Stimulated activated naive CD8-positive, alpha-beta T cell treated with anti-CD3 and anti-CD28 coated beads, Interleukin-15, Interleukin-2, amounts not matched to agents 100 U/mL and 50 U/mL, for 24 hours (primary cell): ENCODE measurements at regions not wholly inside any gene's neighbourhood (a gene's known extent, or its start where the extent isn't known, plus 50 kb on each side); places are given as distances from the start of the nearest gene placed in this dataset.
"Not testable (repeated sequence)": the region's sequence is repeated elsewhere in the genome, so short reads cannot be mapped to it uniquely, and the experiment has no call there.

ENCODE experiments used
- ATAC-seq: fragments of 150-1000 bp; cut with Tn5 transposase; one replicate; pipeline ENCODE4 v1.10.0; 2021
- DNase-seq: peaks from one replicate; pipeline ENCODE4 v3.0.0; 2021

GRCh38 chr10:56298941-56299340 is 62.1 kb downstream of the ZWINT start:
- ATAC-seq, result no peak
- DNase-seq, result no peak

GRCh38 chr10:56296618-56297017 is 64.4 kb downstream of the ZWINT start:
- ATAC-seq (no peak), DNase-seq (no peak)

GRCh38 chr10:56288403-56288802 is 72.7 kb downstream of the ZWINT start:
- no peak for ATAC-seq
- DNase-seq, result no peak

GRCh38 chr10:56286096-56286495 is 75.0 kb downstream of the ZWINT start:
- no peak for ATAC-seq
- DNase-seq, result no peak

- no peak for DNase-seq
- ATAC-seq, result no peak
These were observed 81.8 kb downstream of the ZWINT start for GRCh38 chr10:56279270-56279669.

- ATAC-seq (no peak), DNase-seq (no peak)
These were observed 91.9 kb downstream of the ZWINT start for GRCh38 chr10:56269181-56269580.

- no peak for ATAC-seq
These were observed 94.9 kb downstream of the ZWINT start for GRCh38 chr10:56266120-56266519.

GRCh38 chr10:56258991-56259390 is 102.1 kb downstream of the ZWINT start:
- DNase-seq (no peak), ATAC-seq (no peak)

More at GRCh38 chr10:56266120-56266519, 94.9 kb downstream of the ZWINT start:
- DNase-seq, result no peak

GRCh38 chr10:56258378-56258777 is 102.7 kb downstream of the ZWINT start:
- ATAC-seq (no peak), DNase-seq (no peak)

- DNase-seq (no peak), ATAC-seq (no peak)
These were observed 105.8 kb downstream of the ZWINT start for GRCh38 chr10:56255298-56255697.

GRCh38 chr10:56240471-56240870 is 120.6 kb downstream of the ZWINT start:
- DNase-seq (no peak), ATAC-seq (no peak)

- ATAC-seq, result no peak
- DNase-seq, result no peak
These were observed 129.6 kb downstream of the ZWINT start for GRCh38 chr10:56231436-56231835.

- ATAC-seq, result no peak
- no peak for DNase-seq
These were observed 138.8 kb downstream of the ZWINT start for GRCh38 chr10:56222237-56222636.

- ATAC-seq (no peak), DNase-seq (no peak)
These were observed 148.1 kb downstream of the ZWINT start for GRCh38 chr10:56212951-56213350.

- no peak for ATAC-seq
- no peak for DNase-seq
These were observed 179.5 kb downstream of the ZWINT start for GRCh38 chr10:56181607-56182006.

- ATAC-seq (no peak), DNase-seq (no peak)
These were observed 182.8 kb downstream of the ZWINT start for GRCh38 chr10:56178210-56178609.

GRCh38 chr10:56155091-56155513 is 206.0 kb downstream of the ZWINT start:
- DNase-seq, ATAC-seq: not testable (repeated sequence)

GRCh38 chr10:56146806-56147205 is 214.3 kb downstream of the ZWINT start:
- ATAC-seq (no peak), DNase-seq (no peak)

GRCh38 chr10:56142092-56142728 is 218.8 kb downstream of the ZWINT start:
- DNase-seq, result no peak
- ATAC-seq, result no peak

GRCh38 chr10:56139405-56139804 is 221.7 kb downstream of the ZWINT start:
- DNase-seq, result no peak
- ATAC-seq, result no peak

- DNase-seq (no peak), ATAC-seq (no peak)
These were observed 225.2 kb downstream of the ZWINT start for GRCh38 chr10:56135828-56136227.

GRCh38 chr10:56123247-56123646 is 237.8 kb downstream of the ZWINT start:
- ATAC-seq (no peak), DNase-seq (no peak)

- ATAC-seq (no peak), DNase-seq (no peak)
These were observed 244.4 kb downstream of the ZWINT start for GRCh38 chr10:56116684-56117083.

GRCh38 chr10:56109454-56109853 is 251.6 kb downstream of the ZWINT start:
- ATAC-seq (no peak), DNase-seq (no peak)

GRCh38 chr10:56104923-56105322 is 256.1 kb downstream of the ZWINT start:
- DNase-seq, result no peak
- ATAC-seq, result no peak
